ENCODE measurements at regions not wholly inside any gene's neighbourhood (a gene's known extent, or its start where the extent isn't known, plus 50 kb on each side); places are given as distances from the start of the nearest gene placed in this dataset.

DNA sequence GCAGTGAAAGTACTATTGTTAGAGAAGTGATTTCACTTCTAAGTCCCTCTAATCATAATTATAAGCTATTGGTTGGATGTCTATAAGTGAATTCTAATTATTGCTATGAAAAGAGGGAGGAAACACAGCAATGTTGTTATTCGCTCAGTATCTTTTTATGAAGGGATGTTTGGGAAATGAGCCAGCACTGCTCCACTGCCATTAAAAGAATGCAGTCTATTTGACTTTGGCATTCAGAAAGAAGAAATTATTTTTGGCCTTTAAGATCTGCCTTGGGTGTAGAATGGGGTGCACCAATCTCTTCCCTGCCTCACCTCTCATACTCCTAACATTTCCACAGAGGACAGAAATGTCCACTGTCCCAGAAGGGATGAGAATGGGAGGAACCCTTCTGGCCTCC, 332.0 kb downstream of the SPATA31D1 start:
- Histone ChIP-seq H3K27ac (ENCODE audit: low read depth, low read length) (no peak overlapping the region), H3K9me2 (replicated peaks; ENCODE audit: insufficient read depth, low read length) (no peaks in the 10 kb centered on the region), H3K79me2 (ENCODE audit: insufficient read depth, low read length) (no peaks in the 10 kb centered on the region), H3K4me3 (ENCODE audit: insufficient read depth, low read length, poor library complexity, severe bottlenecking) (no peak overlapping the region), H3K9ac (ENCODE audit: low read length) (no peak overlapping the region), H3K36me3 (ENCODE audit: low read length) (no peaks in the 10 kb centered on the region), H3K27me3 (ENCODE audit: low read length) (no peaks in the 10 kb centered on the region), H3F3A (ENCODE audit: insufficient read depth) (no peaks in the 10 kb centered on the region), H3K9me3 (ENCODE audit: insufficient read depth, low read length) (no peaks in the 10 kb centered on the region), H3K4me2 (ENCODE audit: low read depth, low read length, poor library complexity, severe bottlenecking) (no peak overlapping the region), H2AFZ (ENCODE audit: low read depth, low read length, severe bottlenecking) (no peak overlapping the region), H4K20me1 (ENCODE audit: low read depth, low read length) (no peaks in the 10 kb centered on the region)
- TF ChIP-seq EZH2phosphoT487 (conservative IDR thresholded peaks at IDR 0.05; ENCODE audit: low read length), result no peak
- TF ChIP-seq, protein P1, sequence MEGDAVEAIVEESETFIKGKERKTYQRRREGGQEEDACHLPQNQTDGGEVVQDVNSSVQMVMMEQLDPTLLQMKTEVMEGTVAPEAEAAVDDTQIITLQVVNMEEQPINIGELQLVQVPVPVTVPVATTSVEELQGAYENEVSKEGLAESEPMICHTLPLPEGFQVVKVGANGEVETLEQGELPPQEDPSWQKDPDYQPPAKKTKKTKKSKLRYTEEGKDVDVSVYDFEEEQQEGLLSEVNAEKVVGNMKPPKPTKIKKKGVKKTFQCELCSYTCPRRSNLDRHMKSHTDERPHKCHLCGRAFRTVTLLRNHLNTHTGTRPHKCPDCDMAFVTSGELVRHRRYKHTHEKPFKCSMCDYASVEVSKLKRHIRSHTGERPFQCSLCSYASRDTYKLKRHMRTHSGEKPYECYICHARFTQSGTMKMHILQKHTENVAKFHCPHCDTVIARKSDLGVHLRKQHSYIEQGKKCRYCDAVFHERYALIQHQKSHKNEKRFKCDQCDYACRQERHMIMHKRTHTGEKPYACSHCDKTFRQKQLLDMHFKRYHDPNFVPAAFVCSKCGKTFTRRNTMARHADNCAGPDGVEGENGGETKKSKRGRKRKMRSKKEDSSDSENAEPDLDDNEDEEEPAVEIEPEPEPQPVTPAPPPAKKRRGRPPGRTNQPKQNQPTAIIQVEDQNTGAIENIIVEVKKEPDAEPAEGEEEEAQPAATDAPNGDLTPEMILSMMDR (IDR thresholded peaks at IDR 0.05; ENCODE audit: insufficient read depth, low read length, poor library complexity, severe bottlenecking), result no peak

DNA sequence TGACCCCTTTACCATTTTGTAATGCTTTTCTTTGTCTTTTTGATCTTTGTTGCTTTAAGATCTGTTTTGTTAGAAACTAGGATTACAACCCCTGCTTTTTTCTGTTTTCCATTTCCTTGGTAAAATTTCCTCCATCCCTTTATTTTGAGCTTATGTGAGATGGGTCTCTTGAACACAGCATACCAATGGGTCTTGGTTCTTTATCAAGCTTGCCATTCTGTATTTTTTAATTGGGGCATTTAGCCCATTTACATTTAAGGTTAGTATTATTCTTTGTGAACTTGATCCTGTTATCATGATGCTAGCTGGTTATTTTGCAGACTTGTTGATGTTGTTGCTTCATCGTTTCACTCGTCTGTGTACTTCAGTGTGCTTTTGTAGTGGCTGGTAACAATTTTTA, 337.3 kb downstream of the SPATA31D1 start:
- Histone ChIP-seq H3K27ac (ENCODE audit: low read depth, low read length) (no peak overlapping the region), H3K9ac (ENCODE audit: low read length) (no peak overlapping the region), H3K4me2 (ENCODE audit: low read depth, low read length, poor library complexity, severe bottlenecking) (no peak overlapping the region), H3K79me2 (ENCODE audit: insufficient read depth, low read length) (no peaks in the 10 kb centered on the region), H3K4me3 (ENCODE audit: insufficient read depth, low read length, poor library complexity, severe bottlenecking) (no peak overlapping the region), H3K36me3 (ENCODE audit: low read length) (no peaks in the 10 kb centered on the region), H3F3A (ENCODE audit: insufficient read depth) (no peaks in the 10 kb centered on the region), H3K9me3 (ENCODE audit: insufficient read depth, low read length) (no peaks in the 10 kb centered on the region), H3K9me2 (replicated peaks; ENCODE audit: insufficient read depth, low read length) (no peaks in the 10 kb centered on the region), H2AFZ (ENCODE audit: low read depth, low read length, severe bottlenecking) (no peak overlapping the region), H3K27me3 (ENCODE audit: low read length) (no peaks in the 10 kb centered on the region), H4K20me1 (ENCODE audit: low read depth, low read length) (no peaks in the 10 kb centered on the region)
- TF ChIP-seq EZH2phosphoT487 (conservative IDR thresholded peaks at IDR 0.05; ENCODE audit: low read length), result no peak
- TF ChIP-seq, protein P1 (IDR thresholded peaks at IDR 0.05; ENCODE audit: insufficient read depth, low read length, poor library complexity, severe bottlenecking), result no peak

DNA sequence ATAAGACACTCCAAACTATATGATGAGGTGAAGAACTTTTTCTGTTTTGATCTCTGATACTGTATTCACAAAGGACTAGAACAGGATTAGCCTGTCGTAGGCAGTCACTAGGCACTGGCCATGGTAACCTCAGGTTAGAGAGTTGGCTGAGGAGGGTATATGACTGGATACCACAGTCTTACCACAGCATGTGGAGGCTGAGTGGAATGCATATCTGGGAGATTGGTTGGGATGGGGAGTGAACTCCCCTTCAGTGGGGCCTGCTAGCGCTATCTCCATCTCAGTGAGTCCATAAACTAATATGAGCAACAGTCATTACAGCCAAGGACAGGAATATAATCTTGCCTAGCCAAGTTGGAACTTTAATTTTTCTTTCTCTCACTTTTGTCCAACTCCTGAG, 339.1 kb downstream of the SPATA31D1 start:
- no peak overlapping the region for H3K27ac ChIP-seq (ENCODE audit: low read depth, low read length)
- no peak overlapping the region for H3K4me2 ChIP-seq (ENCODE audit: low read depth, low read length, poor library complexity, severe bottlenecking)
- no peaks in the 10 kb centered on the region for H3K36me3 ChIP-seq (ENCODE audit: low read length)
- TF ChIP-seq, protein P1 (IDR thresholded peaks at IDR 0.05; ENCODE audit: insufficient read depth, low read length, poor library complexity, severe bottlenecking), result no peak
- TF ChIP-seq EZH2phosphoT487 (conservative IDR thresholded peaks at IDR 0.05; ENCODE audit: low read length), result no peak
- no peak overlapping the region for H3K9ac ChIP-seq (ENCODE audit: low read length)
- H3K79me2 ChIP-seq (ENCODE audit: insufficient read depth, low read length), result no peaks in the 10 kb centered on the region
- H4K20me1 ChIP-seq (ENCODE audit: low read depth, low read length), result no peaks in the 10 kb centered on the region
- no peaks in the 10 kb centered on the region for H3K9me2 ChIP-seq (replicated peaks; ENCODE audit: insufficient read depth, low read length)
- no peaks in the 10 kb centered on the region for H3F3A ChIP-seq (ENCODE audit: insufficient read depth)
- H2AFZ ChIP-seq (ENCODE audit: low read depth, low read length, severe bottlenecking), result no peak overlapping the region
- no peaks in the 10 kb centered on the region for H3K9me3 ChIP-seq (ENCODE audit: insufficient read depth, low read length)
- H3K27me3 ChIP-seq (ENCODE audit: low read length), result no peaks in the 10 kb centered on the region
- no peak overlapping the region for H3K4me3 ChIP-seq (ENCODE audit: insufficient read depth, low read length, poor library complexity, severe bottlenecking)
